ENCODE measurements at regions not wholly inside any gene's neighbourhood (a gene's known extent, or its start where the extent isn't known, plus 50 kb on each side); places are given as distances from the start of the nearest gene placed in this dataset.

DNA sequence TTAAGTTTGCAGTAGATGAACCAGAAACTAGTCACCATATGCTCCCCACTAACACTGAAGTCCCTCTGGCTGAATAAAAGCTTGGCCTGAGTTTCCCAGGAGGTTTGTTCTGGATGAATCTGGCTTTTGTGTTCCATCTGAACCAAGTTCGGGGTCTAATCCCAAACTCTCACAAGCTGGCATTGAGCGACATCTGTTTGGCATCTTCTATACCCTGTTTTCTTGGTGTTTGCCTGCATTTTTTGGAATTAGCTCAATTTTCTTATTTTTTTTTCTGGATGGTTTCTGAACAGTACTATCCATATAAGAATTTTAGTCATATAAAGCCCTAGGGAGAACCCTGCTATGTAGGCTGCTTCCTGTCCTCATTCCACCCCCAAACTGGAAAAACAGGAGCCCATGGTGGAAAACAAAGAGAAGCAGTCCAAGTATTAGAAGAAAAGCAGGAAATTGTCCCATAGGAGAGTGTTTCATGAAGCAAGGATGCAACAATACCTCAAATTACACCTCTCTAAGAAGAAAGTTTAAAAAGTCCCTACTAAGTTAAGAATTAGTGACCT, 737.1 kb downstream of the DHX35 start:
- TF ChIP-seq, protein P1, sequence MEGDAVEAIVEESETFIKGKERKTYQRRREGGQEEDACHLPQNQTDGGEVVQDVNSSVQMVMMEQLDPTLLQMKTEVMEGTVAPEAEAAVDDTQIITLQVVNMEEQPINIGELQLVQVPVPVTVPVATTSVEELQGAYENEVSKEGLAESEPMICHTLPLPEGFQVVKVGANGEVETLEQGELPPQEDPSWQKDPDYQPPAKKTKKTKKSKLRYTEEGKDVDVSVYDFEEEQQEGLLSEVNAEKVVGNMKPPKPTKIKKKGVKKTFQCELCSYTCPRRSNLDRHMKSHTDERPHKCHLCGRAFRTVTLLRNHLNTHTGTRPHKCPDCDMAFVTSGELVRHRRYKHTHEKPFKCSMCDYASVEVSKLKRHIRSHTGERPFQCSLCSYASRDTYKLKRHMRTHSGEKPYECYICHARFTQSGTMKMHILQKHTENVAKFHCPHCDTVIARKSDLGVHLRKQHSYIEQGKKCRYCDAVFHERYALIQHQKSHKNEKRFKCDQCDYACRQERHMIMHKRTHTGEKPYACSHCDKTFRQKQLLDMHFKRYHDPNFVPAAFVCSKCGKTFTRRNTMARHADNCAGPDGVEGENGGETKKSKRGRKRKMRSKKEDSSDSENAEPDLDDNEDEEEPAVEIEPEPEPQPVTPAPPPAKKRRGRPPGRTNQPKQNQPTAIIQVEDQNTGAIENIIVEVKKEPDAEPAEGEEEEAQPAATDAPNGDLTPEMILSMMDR (conservative IDR thresholded peaks at IDR 0.05; ENCODE audit: low read length), result no peak
- no peak for TF ChIP-seq EZH2phosphoT487 (IDR thresholded peaks at IDR 0.05; ENCODE audit: borderline replicate concordance)
